NCI-H1105 treated with DMSO at 0.1 percent for 48 hours (cell line): ENCODE measurements at regions not wholly inside any gene's neighbourhood (a gene's known extent, or its start where the extent isn't known, plus 50 kb on each side); places are given as distances from the start of the nearest gene placed in this dataset.

Source experiments
- DNase-seq: peaks from one replicate; lab custom pipeline; 2025; lab: John Stamatoyannopoulos, UW

DNA sequence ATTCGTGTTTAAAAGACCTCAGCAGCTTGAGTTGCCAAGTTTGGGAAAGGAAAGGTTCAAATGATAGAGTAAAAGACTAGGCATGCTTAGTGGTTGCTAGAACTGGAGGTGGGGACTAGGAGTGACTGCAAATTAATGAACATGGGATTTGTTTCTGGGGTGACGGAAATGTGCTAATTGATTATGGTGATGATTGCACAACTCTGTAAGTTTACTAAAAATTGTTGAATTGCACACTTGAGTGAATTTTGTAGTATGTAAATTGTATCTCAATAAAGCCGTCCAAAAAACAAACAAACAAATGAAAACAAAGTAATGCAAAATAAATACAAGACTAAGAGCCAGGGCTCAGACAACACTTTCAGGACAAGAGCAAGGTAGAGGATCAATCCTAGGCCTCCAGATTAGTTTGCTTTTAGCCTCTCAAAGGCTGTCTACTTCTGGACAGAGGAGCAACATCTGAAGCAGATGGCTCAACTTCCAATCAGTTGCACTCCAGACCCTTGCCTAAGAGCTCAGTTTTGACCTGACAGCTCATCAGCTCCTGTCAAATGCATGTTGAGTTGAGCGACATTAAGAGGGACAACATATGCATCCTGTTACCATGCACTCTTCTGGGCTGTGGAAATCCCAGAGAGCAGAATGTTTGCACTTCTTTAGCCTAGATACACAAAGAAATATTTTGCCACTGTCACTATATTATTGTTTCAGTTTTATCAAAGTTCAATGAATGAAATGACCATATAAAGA is 111.2 kb upstream of the ASIC2 start:
- DNase-seq: no peak

DNA sequence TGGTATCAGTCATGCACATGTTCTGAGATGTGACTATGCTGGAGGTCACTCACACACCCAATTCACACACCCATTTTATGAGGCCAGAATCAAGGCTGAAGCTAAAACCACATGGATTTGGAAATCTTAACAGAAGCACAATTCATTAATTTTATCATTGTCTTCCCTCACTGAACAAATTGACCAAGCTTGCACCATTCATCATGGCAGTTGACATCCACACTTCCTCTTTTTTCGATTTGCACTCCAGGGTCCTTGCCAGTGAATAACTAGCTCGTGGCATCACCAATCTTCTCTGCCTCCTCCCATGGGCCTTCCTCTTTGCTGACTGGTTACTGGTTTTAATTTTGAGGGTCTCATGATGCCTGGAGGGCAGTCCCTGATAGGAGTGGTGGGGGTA is 123.0 kb upstream of the ASIC2 start:
- DNase-seq: no peak

DNA sequence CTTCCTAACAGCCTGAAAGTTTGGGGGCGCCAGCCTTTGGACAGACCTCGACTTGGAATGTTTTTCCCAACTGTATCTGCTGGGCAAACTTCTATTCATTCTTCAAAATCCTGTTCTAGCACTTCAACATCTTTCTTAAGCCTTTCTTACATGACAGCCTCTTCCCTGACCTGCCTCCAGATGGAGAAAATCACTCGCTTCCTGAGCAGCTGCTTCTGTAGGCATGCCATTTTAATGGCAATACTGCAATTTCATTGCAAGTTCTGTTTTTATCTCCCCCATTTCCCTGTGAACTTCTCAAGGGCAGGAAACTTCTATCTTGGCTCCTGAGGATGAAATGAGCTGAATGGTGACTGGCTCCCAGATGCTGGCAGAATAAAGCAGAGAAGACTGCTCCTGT is 128.8 kb upstream of the ASIC2 start:
- DNase-seq: no peak

DNA sequence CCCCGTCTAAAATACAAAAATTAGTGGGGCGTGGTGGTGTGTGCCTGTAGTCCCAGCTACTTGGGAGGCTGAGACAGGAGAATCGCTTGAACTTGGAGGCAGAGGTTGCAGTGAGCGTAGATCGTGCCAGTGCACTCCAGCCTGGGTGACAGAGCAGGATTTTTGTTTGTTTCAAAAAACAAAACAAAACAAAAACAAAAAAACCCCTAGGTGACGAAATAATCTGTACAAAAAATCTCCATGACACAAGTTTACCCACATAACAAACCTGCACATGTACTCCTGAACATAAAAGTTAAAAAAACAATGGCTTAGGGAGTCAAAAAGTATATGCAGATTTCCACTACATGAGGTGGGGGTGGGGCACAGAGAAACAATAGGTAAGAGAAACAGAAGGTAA is 140.5 kb upstream of the ASIC2 start:
- DNase-seq: no peak

DNA sequence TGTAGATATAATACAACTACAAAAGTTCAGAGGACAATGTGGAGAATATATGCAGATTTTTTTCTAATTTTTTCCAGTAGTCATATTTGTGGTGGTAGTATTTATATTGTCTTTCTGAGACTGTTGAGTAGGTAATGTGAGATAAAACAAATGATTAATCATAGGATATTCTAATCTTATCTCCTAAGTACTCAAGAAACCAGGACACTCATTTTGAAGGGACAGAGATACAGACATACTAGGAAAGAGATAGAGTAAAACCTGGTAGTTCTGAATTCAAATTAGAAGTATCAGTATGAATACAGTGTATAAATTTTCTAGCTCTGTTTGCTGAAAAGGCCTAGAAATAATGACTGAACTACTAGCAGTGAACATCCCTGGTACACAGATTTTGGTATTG is 141.7 kb upstream of the ASIC2 start:
- DNase-seq: no peak

DNA sequence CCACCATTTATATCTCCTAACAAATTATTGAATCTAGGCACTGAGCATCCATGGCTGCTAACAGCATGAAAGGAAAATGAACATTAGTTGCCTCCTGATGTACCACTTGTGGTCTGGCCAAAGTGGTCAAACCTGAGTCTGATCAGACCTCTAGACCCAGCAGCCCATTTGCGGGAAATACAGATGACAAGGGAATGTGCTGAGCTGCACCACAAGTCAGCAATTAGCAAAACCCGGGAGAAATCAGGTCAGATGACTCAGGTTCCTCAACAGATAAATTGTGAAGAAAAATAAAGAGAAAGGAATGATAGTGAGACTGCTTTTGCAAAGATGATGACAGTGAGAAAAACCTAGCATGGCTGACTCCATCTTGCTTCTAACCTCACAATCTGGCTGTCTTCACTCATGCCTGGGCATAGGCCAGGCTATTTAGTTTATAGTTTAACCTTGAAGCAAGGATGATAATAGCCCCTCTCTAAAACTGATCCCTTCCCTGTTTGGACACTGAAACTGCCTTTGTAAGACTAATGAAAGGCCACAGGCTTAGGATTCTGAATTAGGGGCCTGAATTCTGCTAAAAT is 142.7 kb upstream of the ASIC2 start:
- DNase-seq: no peak

DNA sequence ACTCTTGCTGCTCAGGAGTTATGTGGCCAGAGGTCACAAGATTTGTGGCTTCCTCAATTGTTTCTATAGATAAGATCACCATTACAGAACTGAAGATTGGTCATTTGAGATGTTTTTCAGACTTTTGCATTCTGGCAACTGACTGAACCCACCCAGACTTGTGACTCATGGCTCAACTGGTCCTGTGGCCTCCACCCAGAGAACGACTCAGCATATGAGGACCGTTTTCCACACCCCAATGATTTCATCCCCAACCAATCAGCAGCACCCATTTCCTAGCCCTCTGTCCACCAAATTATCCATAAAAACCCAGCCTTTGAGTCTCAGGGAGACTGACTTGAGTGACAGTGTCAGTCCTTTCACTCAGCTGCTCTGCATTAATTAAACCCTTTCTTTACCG is 143.2 kb upstream of the ASIC2 start:
- DNase-seq: no peak

DNA sequence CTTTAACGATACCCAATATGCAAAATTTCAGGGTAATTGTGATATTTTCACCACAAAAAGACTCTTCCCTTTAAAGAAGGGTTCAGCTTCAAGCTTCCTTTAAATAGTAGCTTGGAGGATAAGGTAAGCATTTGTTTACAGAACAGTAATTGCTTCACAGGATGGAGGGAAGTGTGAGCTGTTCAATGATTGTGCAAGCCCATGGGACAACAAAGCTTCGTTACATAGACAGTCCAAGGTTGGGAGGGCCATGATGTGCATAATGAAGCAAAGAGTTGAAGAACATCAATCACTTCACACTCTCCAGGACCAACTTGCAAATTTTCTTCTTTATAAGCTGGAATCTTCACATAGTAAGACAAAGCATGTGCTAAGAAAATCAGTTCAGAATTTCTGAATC is 145.0 kb upstream of the ASIC2 start:
- DNase-seq: no peak

DNA sequence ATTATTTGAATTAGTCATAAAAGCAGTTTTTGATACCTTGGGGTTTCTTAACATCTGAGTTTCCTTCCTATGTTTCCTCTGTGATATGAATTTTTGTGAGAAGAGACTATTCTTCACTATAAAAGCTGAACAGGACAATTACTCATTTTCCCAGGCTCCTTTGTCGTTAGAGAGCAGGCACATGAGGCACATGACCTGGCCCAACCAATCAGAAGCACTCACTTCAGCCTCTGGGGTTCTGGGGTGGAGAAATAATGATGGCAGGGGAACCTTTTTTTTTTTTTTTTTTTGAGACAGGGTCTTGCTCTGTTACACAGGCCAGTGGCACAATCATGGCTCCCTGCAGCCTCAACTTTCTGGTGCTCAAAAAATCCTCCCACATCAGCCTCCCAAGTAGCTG is 145.5 kb upstream of the ASIC2 start:
- DNase-seq: no peak

DNA sequence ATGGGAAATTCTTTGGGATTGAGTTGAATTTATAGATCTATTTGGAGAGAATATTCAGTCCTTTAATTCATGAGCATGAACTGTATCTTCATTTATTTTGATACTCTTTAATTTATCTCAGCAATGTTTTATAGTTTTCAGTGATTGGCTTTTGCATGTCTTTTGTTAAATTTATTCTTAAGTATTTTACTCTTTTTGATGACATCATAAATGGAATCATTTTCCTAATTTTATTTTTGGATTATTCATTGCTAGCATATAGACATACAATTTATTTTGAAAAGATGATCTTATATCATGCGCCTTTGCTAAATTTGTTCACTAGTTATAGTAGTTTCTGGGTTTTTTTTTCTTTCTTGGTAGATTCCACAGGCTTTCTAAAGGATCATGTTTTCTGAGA is 149.2 kb upstream of the ASIC2 start:
- no peak for DNase-seq

DNA sequence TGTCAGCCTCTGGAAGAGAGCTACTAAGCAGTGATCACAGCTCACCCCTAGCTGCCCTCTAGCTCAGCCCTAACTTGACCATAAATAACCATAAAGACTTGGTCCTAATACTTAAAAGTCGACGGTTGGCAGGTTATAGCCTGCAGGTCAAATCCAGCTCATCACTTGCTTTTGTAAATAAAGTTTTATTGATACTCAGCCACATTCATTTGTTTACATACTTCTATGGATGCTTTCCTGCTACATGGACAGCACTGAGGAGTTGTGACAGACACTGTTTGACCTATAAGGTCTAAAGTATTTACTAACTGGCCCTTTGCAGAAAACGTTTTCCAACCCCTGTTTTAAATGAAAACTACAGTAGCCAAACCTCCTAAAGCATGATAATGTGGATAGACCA is 151.6 kb upstream of the ASIC2 start:
- DNase-seq: no peak

DNA sequence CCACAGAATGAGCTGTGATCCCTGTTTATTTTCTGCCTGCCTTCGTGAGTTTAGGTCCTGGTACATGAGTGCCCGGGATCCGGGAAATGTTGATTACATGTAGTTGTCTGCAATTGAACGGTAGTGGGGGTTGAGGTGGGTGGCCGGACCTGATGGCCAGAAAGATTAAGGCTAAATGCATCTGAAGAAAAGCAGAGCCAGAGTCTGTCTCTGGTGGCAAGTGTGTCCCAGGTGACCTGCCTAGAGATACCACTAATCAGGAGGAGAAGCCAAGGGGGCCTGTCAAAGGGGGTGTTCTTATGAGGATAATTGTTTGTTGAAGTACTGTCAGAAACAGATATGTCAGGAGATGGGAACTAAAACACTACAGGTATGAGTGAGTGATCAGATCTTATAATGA is 154.0 kb upstream of the ASIC2 start:
- DNase-seq: no peak

DNA sequence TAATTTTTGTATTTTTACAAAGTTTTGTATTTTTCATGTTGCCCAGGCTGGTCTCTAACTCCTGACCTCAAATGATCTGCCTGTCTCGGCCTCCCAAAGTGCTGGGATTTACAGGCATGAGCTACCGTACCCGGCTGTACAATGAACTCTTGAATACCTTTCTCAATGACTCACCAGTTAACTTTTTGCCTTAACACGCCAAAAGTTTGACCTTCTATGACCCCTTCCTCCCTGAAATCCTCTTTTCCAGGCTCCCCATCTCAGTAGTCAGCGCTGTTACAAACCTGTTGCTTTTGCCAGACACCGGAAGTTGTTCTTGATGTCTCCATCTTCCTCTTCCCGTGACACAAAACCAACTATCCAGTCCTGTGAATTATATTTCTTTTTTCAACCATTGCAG is 158.1 kb upstream of the ASIC2 start:
- no peak for DNase-seq

DNA sequence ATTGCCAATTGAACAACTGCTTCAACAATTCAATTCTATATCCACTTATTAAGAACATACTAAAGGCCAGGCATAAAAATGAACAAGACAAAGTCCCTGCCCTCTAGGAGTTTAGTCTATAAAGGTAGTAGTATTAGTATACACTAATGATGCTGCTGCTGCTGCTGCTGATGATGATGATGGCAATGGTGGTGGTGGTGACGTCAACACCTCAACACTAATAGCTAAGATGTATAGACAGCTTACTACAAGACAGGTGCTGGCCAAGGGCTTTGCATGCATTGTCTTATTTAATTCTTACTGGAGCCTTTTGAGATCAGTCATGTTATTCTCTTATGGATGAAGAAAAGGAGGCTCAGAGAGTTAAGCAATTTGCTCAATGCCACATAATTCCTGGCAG is 164.4 kb upstream of the ASIC2 start:
- DNase-seq: no peak

DNA sequence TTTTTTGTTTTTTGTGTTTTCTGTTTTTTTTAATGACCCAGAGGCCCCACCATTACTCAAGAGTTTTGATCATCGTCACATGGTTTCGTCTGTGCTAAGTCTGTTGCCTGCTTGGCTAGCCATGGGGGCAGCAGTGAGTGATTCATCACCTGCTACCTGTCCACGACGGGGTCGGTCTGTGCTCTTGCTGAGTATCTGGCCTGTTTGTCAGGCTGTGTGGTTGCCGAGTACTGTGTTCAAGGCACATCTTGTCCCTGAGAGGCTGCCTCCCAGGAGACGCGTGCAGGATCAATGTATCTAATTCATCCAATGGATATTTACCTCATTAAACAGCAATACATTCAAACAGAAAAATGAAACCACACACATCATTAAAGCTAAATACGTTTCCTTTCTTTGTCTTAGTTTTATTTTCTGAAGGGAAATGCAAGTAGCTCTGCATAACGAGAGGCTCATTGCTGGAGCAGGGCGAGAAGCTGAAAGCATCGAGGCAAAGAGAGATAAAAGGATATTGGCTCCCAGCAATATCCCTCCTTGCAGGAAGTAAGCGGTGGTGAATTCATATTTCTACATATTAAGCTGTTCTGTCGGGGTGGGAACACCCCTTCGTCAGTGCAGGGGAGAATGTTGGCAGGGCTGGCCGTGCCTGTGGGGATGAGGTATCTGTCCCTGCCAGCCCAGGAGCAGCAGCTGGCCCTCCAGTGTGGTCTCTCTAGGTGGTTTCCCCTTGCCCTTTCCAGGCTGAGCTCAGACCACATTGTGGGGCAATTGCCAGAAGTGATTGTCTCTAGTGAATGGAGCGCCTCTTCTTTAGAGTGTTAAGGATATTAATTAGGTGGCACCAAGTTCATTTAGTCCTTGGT is 166.2 kb upstream of the ASIC2 start:
- no peak for DNase-seq

DNA sequence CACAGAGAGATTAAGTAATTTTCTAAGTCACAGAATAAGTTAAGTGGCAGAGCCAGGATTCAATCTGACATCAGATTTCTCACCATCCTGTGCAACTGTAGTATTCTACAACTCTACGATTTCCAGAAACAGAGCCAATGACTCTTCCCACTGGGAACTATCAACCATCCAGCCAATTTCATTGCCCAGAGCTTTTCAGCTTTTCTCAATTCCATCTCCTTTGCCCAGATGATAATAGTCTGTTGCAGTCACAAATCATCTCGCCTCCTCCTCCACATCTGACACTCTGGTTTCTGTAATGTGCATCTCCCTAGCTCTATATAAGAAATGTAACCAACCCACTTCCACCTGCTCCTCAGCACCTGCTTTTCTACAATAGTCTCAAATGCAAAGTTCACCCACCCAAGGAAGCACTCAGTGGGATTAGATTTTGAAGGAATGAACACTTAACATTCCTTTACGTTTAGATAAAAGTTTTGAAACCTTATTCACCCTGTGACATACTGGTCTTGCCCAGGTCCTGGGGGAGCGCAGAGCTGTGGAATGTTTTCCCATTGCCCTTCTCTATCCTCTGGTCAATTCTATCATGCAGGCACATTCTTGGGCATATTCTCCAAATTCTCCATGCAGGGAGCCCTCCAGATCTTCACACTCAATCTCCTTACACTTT is 167.8 kb upstream of the ASIC2 start:
- no peak for DNase-seq

DNA sequence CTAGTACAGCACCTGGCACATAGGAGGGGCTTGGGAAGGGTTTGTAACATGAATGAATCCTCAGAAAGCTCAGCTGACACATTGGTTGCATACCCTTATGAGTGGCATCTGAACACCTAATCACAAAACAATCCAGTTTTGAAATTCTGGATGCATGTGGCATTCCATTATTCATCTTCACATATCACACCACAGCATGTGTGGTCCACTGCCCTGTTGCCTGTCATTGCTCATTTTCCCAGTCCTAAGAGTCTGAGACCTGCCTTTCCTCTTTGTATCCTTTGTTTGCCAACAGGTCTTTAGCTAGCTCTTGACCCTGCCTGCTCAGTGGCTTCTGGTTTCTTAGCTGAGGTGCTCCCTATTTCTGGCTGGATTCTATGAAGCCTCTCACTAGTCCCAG is 170.8 kb upstream of the ASIC2 start:
- no peak for DNase-seq

DNA sequence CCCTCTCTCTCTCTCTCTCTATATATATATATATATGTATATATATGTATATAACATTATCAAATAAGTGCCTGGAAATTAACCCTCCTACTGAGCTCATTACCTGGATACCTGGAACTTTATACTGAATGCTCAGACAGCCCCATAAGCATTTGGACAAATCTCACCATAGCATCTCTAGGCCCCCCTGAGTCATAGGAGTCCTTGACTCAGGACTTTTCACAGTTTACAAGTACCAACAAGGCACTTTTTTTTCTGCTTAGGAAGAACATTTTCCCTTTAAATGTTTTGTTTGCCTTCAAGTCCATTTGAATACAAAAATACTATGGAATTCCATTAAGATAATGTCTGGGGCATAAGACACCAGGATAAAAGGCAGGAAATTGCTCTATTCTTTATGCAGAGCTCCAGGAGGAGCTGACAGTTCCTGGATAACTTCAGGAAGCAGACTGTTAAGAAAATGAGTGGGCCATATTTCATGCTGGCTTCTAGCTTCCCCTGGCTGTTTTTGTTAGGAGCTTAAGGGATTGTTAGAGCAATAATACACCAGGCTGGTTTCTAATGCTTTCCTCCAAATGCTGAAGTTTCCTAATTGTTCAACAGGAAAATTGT is 171.7 kb upstream of the ASIC2 start:
- no peak for DNase-seq

DNA sequence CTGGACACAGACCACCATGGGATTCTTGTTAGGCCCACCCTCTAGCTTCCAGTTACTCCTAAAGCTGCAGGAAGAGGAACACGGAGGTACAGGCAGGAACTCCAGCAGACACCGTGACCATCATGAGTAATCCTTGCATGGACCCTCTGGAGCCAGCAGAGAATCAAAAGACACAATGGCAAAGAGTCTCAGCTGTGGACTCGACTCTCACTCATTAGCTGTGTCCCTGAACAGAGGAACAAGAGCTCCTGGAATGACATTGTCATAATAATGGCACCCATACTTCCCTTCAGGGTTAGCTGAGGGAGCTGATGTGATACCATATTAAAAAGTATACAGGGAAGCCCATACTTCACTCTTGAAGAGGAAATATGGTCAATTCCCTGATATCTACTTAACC is 176.3 kb upstream of the ASIC2 start:
- DNase-seq: no peak

DNA sequence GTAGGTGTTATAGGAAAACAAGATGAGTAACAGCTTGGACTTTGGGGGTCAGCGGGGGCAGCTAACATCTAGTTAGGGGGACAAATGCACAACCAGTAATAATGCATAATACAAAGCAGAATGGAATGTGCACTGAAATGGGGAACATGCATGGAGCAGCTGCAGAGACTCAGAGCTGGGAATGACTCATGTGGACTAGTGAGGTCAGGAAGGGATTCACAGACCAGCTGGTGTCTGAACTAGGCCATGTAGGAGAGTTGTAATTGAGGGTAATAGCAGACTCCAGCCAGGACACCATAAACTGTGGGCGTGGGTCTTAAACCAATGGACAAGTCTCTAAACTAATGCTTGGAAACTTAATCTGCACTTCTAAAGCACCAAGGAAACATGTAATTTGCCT is 176.8 kb upstream of the ASIC2 start:
- no peak for DNase-seq

DNA sequence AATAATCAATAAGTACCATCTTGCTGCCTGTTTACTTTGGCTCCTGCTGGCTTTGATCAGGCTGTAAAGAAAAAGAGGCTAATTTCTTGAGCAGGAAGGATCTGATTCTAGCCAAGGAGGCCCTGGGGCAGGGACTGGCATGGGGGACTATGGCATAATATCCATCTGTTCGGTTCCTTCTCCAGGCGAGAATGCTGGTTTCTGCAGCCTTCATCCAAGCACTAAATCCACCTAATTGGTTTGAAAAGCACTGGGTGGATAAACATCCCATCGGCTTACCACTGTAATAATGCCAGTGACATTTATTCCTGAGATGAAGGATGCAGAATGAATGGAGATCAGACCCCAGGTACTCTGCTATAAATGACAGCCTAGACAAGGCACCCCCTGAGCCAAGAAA is 180.0 kb upstream of the ASIC2 start:
- DNase-seq: no peak

DNA sequence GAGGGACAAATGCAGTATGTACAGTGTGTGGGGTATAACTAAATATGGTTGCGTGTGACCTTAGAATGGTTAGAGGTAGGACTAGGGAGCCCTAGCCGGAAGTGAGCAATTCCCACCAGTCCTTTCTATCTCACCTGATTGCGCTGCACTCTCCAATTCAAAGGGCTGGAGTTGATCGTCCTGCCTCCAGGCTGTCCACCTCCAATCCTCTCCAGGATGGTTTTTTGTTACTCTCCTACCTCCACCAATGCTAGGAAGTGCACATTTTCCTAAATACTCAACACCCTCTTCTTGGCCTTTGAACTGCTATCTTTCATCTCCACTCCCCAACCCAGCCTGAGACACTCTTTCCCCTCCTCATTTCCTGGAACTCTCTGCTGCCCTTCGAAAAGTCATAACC is 181.7 kb upstream of the ASIC2 start:
- no peak for DNase-seq
